ENCODE measurements at regions not wholly inside any gene's neighbourhood (a gene's known extent, or its start where the extent isn't known, plus 50 kb on each side); places are given as distances from the start of the nearest gene placed in this dataset.

GRCh38 chr7:109407756-109408155 lies 838.1 kb downstream of the DNAJB9 start:
- TF ChIP-seq CTCF (conservative IDR thresholded peaks at IDR 0.05; ENCODE audit: low read depth, low read length) (no peak), EZH2phosphoT487 (IDR thresholded peaks at IDR 0.05; ENCODE audit: borderline replicate concordance, low read length) (no peak)

All from PC-3 (cell line).